A549 (cell line): ENCODE measurements at regions not wholly inside any gene's neighbourhood (a gene's known extent, or its start where the extent isn't known, plus 50 kb on each side); places are given as distances from the start of the nearest gene placed in this dataset.

Source experiments
- ATAC-seq, 2 experiments: fragments of 200-7000 bp in 1 of 2; fragments of >200 bp in 1 of 2; cut with Nextera tagmentation in 1 of 2; cut with Tn5 transposase in 1 of 2; 3 replicates each; pipeline versions ENCODE4 v1.8.0 to v1.9.1; 2018 to 2020; ENCODE audit warnings: mild to moderate bottlenecking in 1 of 2, moderate library complexity in 1 of 2
- CTCF ChIA-PET: fragments of 300-600 bp; sonication (Branson Sonifier 250); formaldehyde crosslinking; extraction: SDS; loops from one replicate; lab custom pipeline; 2021; ENCODE audit warnings: antibody characterized with exemption, inconsistent platforms; lab: Yijun Ruan, JAX
- POLR2A ChIA-PET: fragments of 350-600 bp; formaldehyde crosslinking; extraction: SDS; loops from one replicate; lab custom pipeline; 2021; ENCODE audit warnings: antibody characterized with exemption, inconsistent platforms; lab: Yijun Ruan, JAX
- DNase-seq, 2 experiments: peaks; one replicate each; pipeline versions ENCODE4 v3.0.0 to v3.0.0-alpha.2; 2011 to 2016; ENCODE audit warnings: low read depth in 1 of 2, low spot score in 1 of 2
- FAIRE-seq: peaks from 2 replicates; lab custom pipeline; 2011; peaks lifted over from hg19 to GRCh38; lab: Jason Lieb, UNC
- H3K27ac ChIP-seq, 2 experiments: fragments of >200 bp; sonication (Bioruptor Twin); formaldehyde crosslinking; 3 replicates each; pipeline ENCODE4 v1.5.1; 2016 to 2017
- H3K4me1 ChIP-seq: fragments of >200 bp; sonication (Bioruptor Twin); formaldehyde crosslinking; 3 replicates; pipeline ENCODE4 v1.6.1; 2016
- H3K4me2 ChIP-seq: fragments of >200 bp; sonication (Bioruptor Twin); formaldehyde crosslinking; 3 replicates; pipeline ENCODE4 v1.6.1; 2016
- H3K4me3 ChIP-seq: fragments of >200 bp; sonication (Bioruptor Twin); formaldehyde crosslinking; 3 replicates; pipeline ENCODE4 v1.5.1; 2016
- H3K9me3 ChIP-seq: fragments of >200 bp; sonication (Bioruptor Twin); formaldehyde crosslinking; 3 replicates; pipeline ENCODE4 v1.6.1; 2016
- ATOH8 ChIP-seq: fragments of 250-450 bp; sonication (Bioruptor Pico); IDR thresholded peaks from 2 replicates; pipeline ENCODE4 v1.5.0; 2020; ENCODE audit warnings: low read depth, mild to moderate bottlenecking, moderate library complexity
- BCL3 ChIP-seq: fragments of >200 bp; sonication (Bioruptor Twin); formaldehyde crosslinking; IDR thresholded peaks from 3 replicates; pipeline ENCODE4 v1.6.1; 2016
- BHLHE40 ChIP-seq: IDR thresholded peaks from 2 replicates; pipeline ENCODE4 v1.6.1; 2012; ENCODE audit warnings: low read depth, low read length, inconsistent platforms
- CBX2 ChIP-seq: fragments of 200-600 bp; sonication (generic); IDR thresholded peaks from 2 replicates; pipeline ENCODE4 v1.6.1; 2016; ENCODE audit warnings: low read depth, mild to moderate bottlenecking, borderline replicate concordance
- CHD2 ChIP-seq: fragments of 150-350 bp; IDR thresholded peaks from 2 replicates; pipeline ENCODE4 v1.6.1; 2014; ENCODE audit warnings: low read length; ENCODE audit not compliant: partially characterized antibody
- EHMT2 ChIP-seq: fragments of 200-600 bp; sonication (generic); IDR thresholded peaks from 2 replicates; pipeline ENCODE4 v1.6.1; 2016; ENCODE audit warnings: antibody characterized with exemption, low read depth, mild to moderate bottlenecking, moderate library complexity
- ESRRA ChIP-seq: fragments of 150-350 bp; IDR thresholded peaks from 2 replicates; pipeline ENCODE4 v1.6.1; 2014; ENCODE audit warnings: mild to moderate bottlenecking, low read length, borderline replicate concordance
- HDAC2 ChIP-seq: fragments of 200-600 bp; sonication (generic); IDR thresholded peaks from 2 replicates; pipeline ENCODE4 v1.6.1; 2016
- HEYL ChIP-seq: fragments of 250-450 bp; sonication (Bioruptor Pico); IDR thresholded peaks from 2 replicates; pipeline ENCODE4 v1.8.0; 2021; ENCODE audit warnings: mild to moderate bottlenecking, moderate library complexity
- HOXB13 ChIP-seq: fragments of 250-450 bp; sonication (Bioruptor Pico); IDR thresholded peaks from 2 replicates; pipeline ENCODE4 v1.5.0; 2020; ENCODE audit warnings: low read depth, mild to moderate bottlenecking, moderate library complexity
- JUNB ChIP-seq: fragments of >200 bp; sonication (Bioruptor Twin); formaldehyde crosslinking; IDR thresholded peaks from 2 replicates; pipeline ENCODE4 v1.6.1; 2016
- MAX ChIP-seq: IDR thresholded peaks from 2 replicates; pipeline ENCODE4 v1.6.1; 2012
- MYC ChIP-seq: IDR thresholded peaks from 2 replicates; pipeline ENCODE4 v1.6.1; 2012; ENCODE audit warnings: mild to moderate bottlenecking, inconsistent platforms, low read length, improper control_type of control experiment, borderline replicate concordance
- NR3C1 ChIP-seq: fragments of >200 bp; sonication (Bioruptor Twin); formaldehyde crosslinking; IDR thresholded peaks from 3 replicates; pipeline ENCODE4 v1.6.1; 2017
- POLR2AphosphoS2 ChIP-seq: conservative IDR thresholded peaks from 2 replicates; pipeline ENCODE4 v1.6.1; 2012; ENCODE audit warnings: low read length, improper control_type of control experiment, inconsistent platforms
- RAD21 ChIP-seq, 2 experiments: fragments of >200 bp in 1 of 2; sonication (Bioruptor Twin) in 1 of 2; formaldehyde crosslinking in 1 of 2; IDR thresholded peaks in 1 of 2; conservative IDR thresholded peaks in 1 of 2; 2 replicates in 1 of 2; 3 replicates in 1 of 2; pipeline ENCODE4 v1.6.1; 2012 to 2018; ENCODE audit warnings: inconsistent platforms in 1 of 2
- RARB ChIP-seq: fragments of 250-450 bp; sonication (Bioruptor Pico); IDR thresholded peaks from 2 replicates; pipeline ENCODE4 v1.8.0; 2021; ENCODE audit warnings: mild to moderate bottlenecking, moderate library complexity
- RCOR1 ChIP-seq: fragments of 150-350 bp; IDR thresholded peaks from 2 replicates; pipeline ENCODE4 v1.6.1; 2014; ENCODE audit warnings: antibody characterized with exemption, low read length, low read depth
- REST ChIP-seq: fragments of 200-600 bp; sonication (generic); IDR thresholded peaks from 2 replicates; pipeline ENCODE4 v1.6.1; 2016; ENCODE audit warnings: antibody characterized with exemption, mild to moderate bottlenecking, moderate library complexity
- RFX5 ChIP-seq: fragments of 450-650 bp; IDR thresholded peaks from 2 replicates; pipeline ENCODE4 v1.7.1; 2014; ENCODE audit warnings: antibody characterized with exemption, mild to moderate bottlenecking, moderate library complexity
- RNF2 ChIP-seq: fragments of 200-600 bp; sonication (generic); IDR thresholded peaks from 2 replicates; pipeline ENCODE4 v1.6.1; 2016; ENCODE audit warnings: low read depth, mild to moderate bottlenecking, antibody characterized with exemption, moderate library complexity, borderline replicate concordance
- ZC3H11A ChIP-seq: fragments of 450-650 bp; IDR thresholded peaks from 2 replicates; pipeline ENCODE4 v1.6.1; 2014; ENCODE audit warnings: antibody characterized with exemption, mild to moderate bottlenecking
- ZFP36 ChIP-seq: fragments of 450-650 bp; IDR thresholded peaks from 2 replicates; pipeline ENCODE4 v1.6.1; 2014; ENCODE audit warnings: borderline replicate concordance; ENCODE audit not compliant: partially characterized antibody
- ZSCAN20 ChIP-seq: fragments of 250-450 bp; sonication (Bioruptor Pico); IDR thresholded peaks from 2 replicates; pipeline ENCODE4 v1.8.0; 2022; ENCODE audit warnings: mild to moderate bottlenecking, moderate library complexity
- WGBS: methylation state at CpG from one replicate; pipeline ENCODE4 v1.1.6; 2017; ENCODE audit errors: missing lambda C conversion rate; 5-methylcytosine and 5-hydroxymethylcytosine counted together

- no peak overlapping the region for H3K4me3 ChIP-seq
- H3K4me2 ChIP-seq, result no peak overlapping the region
- WGBS, result 38% methylated on average over 1 of the region's 1 CpG
- ChIA-PET POLR2A (no interaction called here), CTCF (no interaction called here)
- no peak overlapping the region for H3K27ac ChIP-seq
- FAIRE-seq, result no peak
- no peaks in the 10 kb centered on the region for H3K4me1 ChIP-seq
- ATAC-seq, result no peak
- DNase-seq, result no peak
- no peaks in the 10 kb centered on the region for H3K9me3 ChIP-seq
- TF ChIP-seq JUNB, result no peak
- no peak for TF ChIP-seq REST
- TF ChIP-seq RARB (CRISPR knock-in tag), result no peak
- no peak for TF ChIP-seq BCL3
- no peak for TF ChIP-seq POLR2AphosphoS2
- no peak for TF ChIP-seq CBX2
- TF ChIP-seq ZFP36, result no peak
- no peak for TF ChIP-seq BHLHE40
- no peak for TF ChIP-seq ESRRA
- no peak for TF ChIP-seq ATOH8
- TF ChIP-seq ZSCAN20 (CRISPR knock-in tag), result no peak
- no peak for TF ChIP-seq MAX
- TF ChIP-seq NR3C1, result no peak
Measured at GRCh38 chr4:100679926-100680325, 162.1 kb upstream of the EMCN start.

- Histone ChIP-seq H3K4me3 (no peak overlapping the region), H3K27ac (no peak overlapping the region), H3K4me1 (no peaks in the 10 kb centered on the region), H3K4me2 (no peak overlapping the region), H3K9me3 (no peaks in the 10 kb centered on the region)
- WGBS, result 71% methylated on average over 3 of the region's 3 CpGs
- DNase-seq (no peak), FAIRE-seq (no peak), ATAC-seq (no peak)
- CTCF ChIA-PET, result interaction anchor here (0.6 kb wide), 1 partner anchor 13 kb away, joined by 3 read pairs; no protein-coding TSS in a partner anchor
- POLR2A ChIA-PET, result no interaction called here
- TF ChIP-seq RCOR1, result no peak
- no peak for TF ChIP-seq BCL3
- TF ChIP-seq MYC, result no peak
- TF ChIP-seq MAX, result no peak
- TF ChIP-seq EHMT2, result no peak
- no peak for TF ChIP-seq HOXB13 (CRISPR knock-in tag)
- TF ChIP-seq ZC3H11A, result no peak
- TF ChIP-seq CHD2, result no peak
- TF ChIP-seq HEYL (CRISPR knock-in tag), result no peak
- no peak for TF ChIP-seq RAD21 (conservative IDR thresholded peaks at IDR 0.05 in 1 of 2, IDR thresholded peaks at IDR 0.05 in 1 of 2)
- no peak for TF ChIP-seq RFX5
- no peak for TF ChIP-seq RNF2
- no peak for TF ChIP-seq HDAC2
- TF ChIP-seq, all 56 proteins: peak for 0
Measured at GRCh38 chr4:100674976-100675375, 157.2 kb upstream of the EMCN start.
